Nephron progenitor cell (in vitro differentiated cells): ENCODE measurements at regions not wholly inside any gene's neighbourhood (a gene's known extent, or its start where the extent isn't known, plus 50 kb on each side); places are given as distances from the start of the nearest gene placed in this dataset.
"Not testable (repeated sequence)": the region's sequence is repeated elsewhere in the genome, so short reads cannot be mapped to it uniquely, and the experiment has no call there.

Experiments used
- DNase-seq: peaks from one replicate; pipeline ENCODE4 v3.0.0; 2021
- H3K27ac Mint-ChIP-seq: 2 replicates; pipeline ENCODE4 v1.8.0; 2021; ENCODE audit warnings: mild to moderate bottlenecking, moderate library complexity, mixed read lengths
- H3K27me3 Mint-ChIP-seq: 2 replicates; pipeline ENCODE4 v1.8.0; 2021; ENCODE audit warnings: mild to moderate bottlenecking, low read depth, mixed read lengths; ENCODE audit not compliant: poor library complexity
- H3K36me3 Mint-ChIP-seq: 2 replicates; pipeline ENCODE4 v1.8.0; 2021; ENCODE audit warnings: low read depth, mixed read lengths
- H3K4me1 Mint-ChIP-seq: 2 replicates; pipeline ENCODE4 v1.8.0; 2021; ENCODE audit warnings: mixed read lengths
- H3K4me3 Mint-ChIP-seq: 2 replicates; pipeline ENCODE4 v1.8.0; 2021; ENCODE audit warnings: mild to moderate bottlenecking, moderate library complexity, mixed read lengths
- H3K9me3 Mint-ChIP-seq: 2 replicates; pipeline ENCODE4 v1.8.0; 2021; ENCODE audit warnings: mild to moderate bottlenecking, moderate library complexity, mixed read lengths
- TF ChIP-seq, protein P1 (sequence below): fragments of 200-600 bp; sonication (generic); IDR thresholded peaks from 2 replicates; pipeline ENCODE4 v1.5.0; 2021; ENCODE audit warnings: antibody characterized with exemption

- no peaks in the 10 kb centered on the region for H3K36me3 Mint-ChIP-seq
- H3K27me3 Mint-ChIP-seq: no peaks in the 10 kb centered on the region
- TF ChIP-seq, protein P1, sequence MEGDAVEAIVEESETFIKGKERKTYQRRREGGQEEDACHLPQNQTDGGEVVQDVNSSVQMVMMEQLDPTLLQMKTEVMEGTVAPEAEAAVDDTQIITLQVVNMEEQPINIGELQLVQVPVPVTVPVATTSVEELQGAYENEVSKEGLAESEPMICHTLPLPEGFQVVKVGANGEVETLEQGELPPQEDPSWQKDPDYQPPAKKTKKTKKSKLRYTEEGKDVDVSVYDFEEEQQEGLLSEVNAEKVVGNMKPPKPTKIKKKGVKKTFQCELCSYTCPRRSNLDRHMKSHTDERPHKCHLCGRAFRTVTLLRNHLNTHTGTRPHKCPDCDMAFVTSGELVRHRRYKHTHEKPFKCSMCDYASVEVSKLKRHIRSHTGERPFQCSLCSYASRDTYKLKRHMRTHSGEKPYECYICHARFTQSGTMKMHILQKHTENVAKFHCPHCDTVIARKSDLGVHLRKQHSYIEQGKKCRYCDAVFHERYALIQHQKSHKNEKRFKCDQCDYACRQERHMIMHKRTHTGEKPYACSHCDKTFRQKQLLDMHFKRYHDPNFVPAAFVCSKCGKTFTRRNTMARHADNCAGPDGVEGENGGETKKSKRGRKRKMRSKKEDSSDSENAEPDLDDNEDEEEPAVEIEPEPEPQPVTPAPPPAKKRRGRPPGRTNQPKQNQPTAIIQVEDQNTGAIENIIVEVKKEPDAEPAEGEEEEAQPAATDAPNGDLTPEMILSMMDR: no peak
- H3K9me3 Mint-ChIP-seq: peaks cover 22% of the 10 kb centered on the region
- no peak overlapping the region for H3K27ac Mint-ChIP-seq
- no peak for DNase-seq
- peaks cover 9% of the 10 kb centered on the region for H3K4me1 Mint-ChIP-seq
- H3K4me3 Mint-ChIP-seq: no peak overlapping the region
Observed at GRCh38 chr2:63723709-63724108, 118.0 kb upstream of the UGP2 start.

GRCh38 chr2:63725212-63725611 is 116.5 kb upstream of the UGP2 start:
- H3K36me3 Mint-ChIP-seq, H3K4me1 Mint-ChIP-seq, H3K27ac Mint-ChIP-seq, H3K4me3 Mint-ChIP-seq, H3K27me3 Mint-ChIP-seq, DNase-seq: not testable (repeated sequence)
- H3K9me3 Mint-ChIP-seq: peaks cover 16% of the 10 kb centered on the region

DNA sequence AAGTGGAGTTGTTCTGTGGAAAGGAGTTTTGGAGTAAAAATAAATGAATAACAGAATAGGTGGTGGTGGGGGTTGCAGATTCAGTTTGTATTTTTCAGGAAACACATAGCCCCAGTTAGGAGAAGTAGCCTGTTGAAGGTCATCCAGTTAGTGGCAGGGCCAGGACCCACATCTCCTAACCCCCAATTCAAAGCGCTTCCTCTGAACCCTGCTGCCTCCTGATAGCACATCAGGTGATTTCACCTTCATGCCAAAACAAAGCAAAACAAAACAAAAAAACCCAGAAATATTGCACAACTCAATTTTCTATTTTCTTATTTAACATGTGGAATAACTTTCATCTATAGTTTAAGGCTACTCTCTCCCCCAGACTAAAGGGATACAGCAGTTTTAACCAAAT is 112.3 kb upstream of the UGP2 start:
- no peak for DNase-seq
- H3K9me3 Mint-ChIP-seq: no peaks in the 10 kb centered on the region
- no peaks in the 10 kb centered on the region for H3K4me1 Mint-ChIP-seq
- peak overlapping the region; percentile 5 for H3K27ac Mint-ChIP-seq
- no peak overlapping the region for H3K4me3 Mint-ChIP-seq
- H3K27me3 Mint-ChIP-seq: peaks cover 3% of the 10 kb centered on the region
- H3K36me3 Mint-ChIP-seq: no peaks in the 10 kb centered on the region
- TF ChIP-seq, protein P1: no peak

DNA sequence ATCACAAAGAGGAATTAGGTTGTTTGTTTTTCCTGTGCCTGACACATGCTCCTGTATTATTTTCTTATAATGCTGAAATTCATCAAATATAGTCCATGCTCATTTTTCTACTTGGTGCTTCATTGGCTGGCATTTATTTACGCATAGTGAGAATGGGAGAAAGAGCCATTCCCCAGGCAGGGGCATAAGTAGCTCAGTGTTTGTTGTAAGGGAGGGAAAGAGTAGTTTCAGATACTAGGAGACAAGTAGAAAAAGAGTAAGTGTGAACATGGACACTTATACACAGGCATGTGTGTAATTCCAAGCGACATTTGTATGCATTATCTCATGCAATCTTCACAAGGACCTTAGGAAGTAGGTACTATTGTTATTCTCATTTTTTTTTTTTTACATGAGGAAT is 111.9 kb upstream of the UGP2 start:
- no peaks in the 10 kb centered on the region for H3K4me1 Mint-ChIP-seq
- no peaks in the 10 kb centered on the region for H3K36me3 Mint-ChIP-seq
- peak overlapping the region; percentile 5 for H3K27ac Mint-ChIP-seq
- no peaks in the 10 kb centered on the region for H3K9me3 Mint-ChIP-seq
- no peak for DNase-seq
- no peak overlapping the region for H3K4me3 Mint-ChIP-seq
- TF ChIP-seq, protein P1: no peak
- H3K27me3 Mint-ChIP-seq: peaks cover 3% of the 10 kb centered on the region

DNA sequence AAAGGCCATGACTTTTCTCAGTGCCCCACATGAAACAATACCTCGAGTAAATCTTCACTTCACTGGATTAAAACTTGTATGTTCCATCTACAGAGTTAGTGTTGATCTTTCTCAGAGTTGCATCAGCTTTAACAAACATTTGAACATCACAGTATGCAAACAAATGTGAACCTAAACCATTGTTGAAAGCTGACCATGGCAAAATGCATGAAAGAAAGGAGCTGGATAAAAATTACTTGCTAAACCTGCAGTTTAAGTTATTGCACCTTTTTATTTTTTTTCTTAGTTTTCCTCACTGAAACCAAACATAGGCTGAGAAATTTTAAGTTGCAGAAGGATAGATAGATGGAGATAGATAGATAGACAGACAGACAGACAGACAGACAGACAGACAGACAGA is 107.2 kb upstream of the UGP2 start:
- H3K9me3 Mint-ChIP-seq: no peaks in the 10 kb centered on the region
- no peak overlapping the region for H3K4me3 Mint-ChIP-seq
- no peaks in the 10 kb centered on the region for H3K4me1 Mint-ChIP-seq
- H3K27me3 Mint-ChIP-seq: peaks cover 3% of the 10 kb centered on the region
- TF ChIP-seq, protein P1: no peak
- H3K27ac Mint-ChIP-seq: no peak overlapping the region
- no peak for DNase-seq
- no peaks in the 10 kb centered on the region for H3K36me3 Mint-ChIP-seq

DNA sequence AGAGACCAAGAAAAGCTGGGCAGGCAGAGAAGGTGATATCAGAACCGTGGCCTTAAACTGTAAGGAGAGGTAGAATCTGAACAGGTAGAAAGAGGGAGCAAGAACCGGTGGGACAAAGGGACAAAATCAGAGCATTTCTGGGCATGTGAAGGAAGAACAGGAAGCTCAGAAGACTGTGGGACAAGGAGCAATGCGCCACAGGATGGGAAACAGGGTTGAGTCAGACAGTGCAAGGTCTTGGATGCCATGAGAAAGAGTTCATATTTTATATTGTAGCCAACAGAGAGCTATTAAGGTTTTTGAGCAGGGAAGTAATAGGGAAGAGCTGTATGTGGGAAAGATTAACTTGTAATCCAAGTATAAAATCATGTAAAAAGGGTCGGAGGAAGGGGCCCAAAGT is 106.4 kb upstream of the UGP2 start:
- no peaks in the 10 kb centered on the region for H3K4me1 Mint-ChIP-seq
- no peaks in the 10 kb centered on the region for H3K9me3 Mint-ChIP-seq
- H3K27ac Mint-ChIP-seq: no peak overlapping the region
- H3K4me3 Mint-ChIP-seq: no peak overlapping the region
- DNase-seq: no peak
- TF ChIP-seq, protein P1: no peak
- H3K36me3 Mint-ChIP-seq: no peaks in the 10 kb centered on the region
- peaks cover 3% of the 10 kb centered on the region for H3K27me3 Mint-ChIP-seq
